ENCODE measurements at regions not wholly inside any gene's neighbourhood (a gene's known extent, or its start where the extent isn't known, plus 50 kb on each side); places are given as distances from the start of the nearest gene placed in this dataset.
"Not testable (repeated sequence)": the region's sequence is repeated elsewhere in the genome, so short reads cannot be mapped to it uniquely, and the experiment has no call there.

DNA sequence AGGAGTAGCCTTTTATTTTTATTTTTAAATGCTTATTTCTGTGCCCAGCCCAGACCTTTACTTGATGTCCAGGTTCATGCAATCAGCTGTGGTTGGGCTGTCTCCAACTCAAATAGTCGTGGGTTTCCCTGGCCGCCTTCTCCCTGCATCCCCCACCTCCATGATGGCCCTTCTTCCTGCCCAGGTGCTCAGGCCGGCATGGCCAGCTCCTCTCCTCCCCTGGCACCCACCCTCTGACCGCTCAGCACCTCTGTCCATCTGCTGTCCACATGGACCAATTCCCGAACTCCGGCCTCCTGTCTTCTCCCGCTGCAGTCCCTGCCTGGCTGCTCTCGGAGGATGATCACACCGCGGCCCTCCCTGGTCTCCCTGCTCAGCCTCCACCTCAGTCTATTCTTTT lies 81.2 kb upstream of the SULF2 start:
- DNase-seq (ENCODE audit: low read depth in 2 of 2) = no peak

DNA sequence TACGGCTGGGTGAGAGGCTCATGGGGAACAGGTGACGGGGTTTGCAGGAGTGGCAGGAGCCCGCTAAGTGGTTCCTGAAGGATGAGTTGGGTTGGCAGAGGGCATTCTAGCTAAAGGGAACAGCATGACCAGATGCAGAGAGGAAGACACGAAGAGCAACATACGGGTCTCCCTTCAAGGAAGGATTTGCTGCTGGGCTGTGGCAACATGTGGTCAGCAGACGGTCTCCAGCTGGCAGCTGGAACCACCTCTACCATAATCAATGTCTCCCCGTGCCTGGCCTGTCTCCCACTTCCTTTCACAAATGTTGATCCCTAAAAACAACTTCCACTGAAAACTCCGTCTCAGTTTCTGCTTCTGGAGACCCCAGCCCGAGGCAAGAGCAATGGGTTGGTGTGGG lies 80.6 kb upstream of the SULF2 start:
- no peak for DNase-seq (ENCODE audit: low read depth in 2 of 2)

- DNase-seq (ENCODE audit: low read depth in 2 of 2) = no peak
These were observed 80.2 kb upstream of the SULF2 start for GRCh38 chr20:47865451-47865850.

- DNase-seq (ENCODE audit: low read depth in 2 of 2) = no peak
These were observed 78.7 kb upstream of the SULF2 start for GRCh38 chr20:47863981-47864380.

DNA sequence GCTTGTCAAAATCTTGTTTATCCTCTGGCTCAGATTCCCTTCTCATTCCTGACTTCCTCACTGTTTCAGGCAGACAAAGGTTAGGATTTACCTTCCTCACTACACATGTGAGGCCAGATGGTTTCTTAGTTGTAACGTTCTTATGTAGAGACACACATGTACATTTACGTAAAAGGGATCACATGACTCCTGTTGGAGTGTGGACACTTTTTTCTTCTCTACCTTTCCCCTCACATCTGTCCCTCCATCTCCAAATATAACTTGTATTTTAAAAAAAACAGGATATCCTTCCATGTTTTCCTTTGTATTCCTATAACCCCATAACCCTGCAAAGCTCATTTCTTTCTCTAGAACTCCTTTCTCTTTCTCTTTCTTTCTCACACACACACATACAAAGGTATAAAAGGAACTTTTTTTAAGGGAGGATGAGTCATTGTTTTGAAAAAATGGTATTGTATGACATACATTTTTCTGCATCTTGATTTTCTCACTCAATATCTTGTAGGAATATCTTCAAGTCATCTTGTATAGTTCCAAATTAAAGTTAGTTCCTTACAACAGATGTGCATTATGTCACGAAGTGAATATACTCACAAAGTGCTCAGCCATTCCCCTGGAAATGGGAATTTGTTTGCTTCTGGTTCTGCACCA lies 78.2 kb upstream of the SULF2 start:
- DNase-seq (ENCODE audit: low read depth in 2 of 2) = no peak

GRCh38 chr20:47862574-47863240 lies 77.4 kb upstream of the SULF2 start:
- DNase-seq (ENCODE audit: low read depth in 2 of 2) = no peak

- no peak for DNase-seq (ENCODE audit: low read depth in 2 of 2)
These were observed 75.8 kb upstream of the SULF2 start for GRCh38 chr20:47861116-47861515.

GRCh38 chr20:47860049-47860830 lies 75.0 kb upstream of the SULF2 start:
- DNase-seq (ENCODE audit: low read depth in 2 of 2) = no peak

DNA sequence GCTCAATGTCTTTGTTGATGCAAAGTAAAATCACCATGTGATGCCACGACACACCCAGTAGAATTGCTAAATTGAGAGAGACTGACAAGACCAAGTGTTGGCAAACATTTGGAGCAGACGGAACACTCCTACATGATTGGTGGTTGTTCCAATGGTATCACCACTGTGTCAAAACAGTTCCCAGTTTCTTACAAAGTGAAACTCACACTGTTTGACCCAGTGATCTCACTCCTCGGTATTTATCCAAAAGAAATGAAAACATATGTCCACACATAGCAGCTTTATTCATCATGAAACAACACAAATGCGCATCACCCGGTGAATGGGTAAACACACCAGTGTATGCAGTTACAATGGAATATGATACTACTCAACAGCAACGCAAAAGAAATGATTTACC lies 74.0 kb upstream of the SULF2 start:
- DNase-seq (ENCODE audit: low read depth in 2 of 2) = no peak

DNA sequence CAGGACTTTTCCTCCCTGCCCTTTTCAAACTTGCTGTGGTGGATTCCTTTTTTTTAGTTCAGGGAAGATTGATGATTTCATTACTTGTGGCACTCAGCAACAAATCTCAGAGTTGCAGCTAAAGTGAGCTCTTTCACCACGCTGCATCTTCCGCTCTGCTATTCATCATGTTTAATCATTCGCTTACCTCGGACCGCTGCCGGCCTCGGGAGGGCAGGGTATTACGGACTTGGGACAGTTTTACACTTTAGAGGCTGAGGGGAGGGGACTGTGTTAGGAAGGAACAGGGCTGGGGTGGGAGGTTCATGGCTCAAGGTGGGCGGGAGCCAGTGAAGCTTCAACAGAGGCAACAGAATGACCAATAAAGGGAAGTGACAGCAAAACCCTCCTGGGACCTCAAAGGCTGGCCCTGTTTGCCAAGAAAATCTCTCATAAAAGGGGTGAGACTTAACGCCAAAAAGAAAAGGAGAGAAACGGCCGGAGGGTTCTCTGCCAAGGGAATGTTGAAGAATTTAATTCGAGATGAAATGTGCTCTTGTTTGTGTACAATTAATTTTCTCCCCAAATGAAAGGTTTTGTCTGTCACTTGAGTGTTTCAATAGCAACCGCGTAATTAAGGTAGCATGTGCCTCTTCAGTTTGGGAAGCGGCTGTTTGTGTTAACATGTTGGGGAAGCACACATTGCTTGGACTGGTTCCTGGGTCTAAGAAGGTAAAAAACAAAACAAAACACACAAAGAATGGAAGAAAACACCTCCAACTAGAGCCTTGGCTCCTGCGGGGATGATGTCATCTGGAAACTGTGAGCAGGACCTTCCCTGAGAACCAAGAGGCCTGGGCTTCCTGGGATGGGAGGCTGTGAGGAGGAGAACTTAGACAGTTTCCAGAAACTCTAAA lies 72.5 kb upstream of the SULF2 start:
- no peak for DNase-seq (ENCODE audit: low read depth in 2 of 2)

DNA sequence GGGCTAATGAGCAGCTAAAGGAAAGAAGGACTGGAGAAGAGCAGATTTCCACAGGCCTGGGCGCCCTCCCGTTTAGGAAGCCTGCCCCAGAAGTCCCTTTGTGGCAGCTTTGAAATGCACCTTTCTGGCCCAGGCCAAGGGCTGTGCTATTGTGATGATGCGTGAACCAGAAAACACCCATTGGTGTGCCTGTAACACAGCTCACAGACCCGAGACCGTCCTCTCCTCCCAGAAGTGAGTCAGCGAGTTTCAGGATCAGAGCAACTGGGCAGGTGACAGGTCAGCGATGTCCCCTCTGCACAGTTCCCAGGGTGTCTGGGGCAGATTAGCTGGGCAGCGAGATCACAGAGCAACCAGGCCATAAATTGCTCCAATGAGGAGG lies 71.9 kb upstream of the SULF2 start:
- no peak for DNase-seq (ENCODE audit: low read depth in 2 of 2)

GRCh38 chr20:47855799-47856198 lies 70.5 kb upstream of the SULF2 start:
- no peak for DNase-seq (ENCODE audit: low read depth in 2 of 2)

- DNase-seq (ENCODE audit: low read depth in 2 of 2) = no peak
These were observed 69.5 kb upstream of the SULF2 start for GRCh38 chr20:47854687-47855212.

DNA sequence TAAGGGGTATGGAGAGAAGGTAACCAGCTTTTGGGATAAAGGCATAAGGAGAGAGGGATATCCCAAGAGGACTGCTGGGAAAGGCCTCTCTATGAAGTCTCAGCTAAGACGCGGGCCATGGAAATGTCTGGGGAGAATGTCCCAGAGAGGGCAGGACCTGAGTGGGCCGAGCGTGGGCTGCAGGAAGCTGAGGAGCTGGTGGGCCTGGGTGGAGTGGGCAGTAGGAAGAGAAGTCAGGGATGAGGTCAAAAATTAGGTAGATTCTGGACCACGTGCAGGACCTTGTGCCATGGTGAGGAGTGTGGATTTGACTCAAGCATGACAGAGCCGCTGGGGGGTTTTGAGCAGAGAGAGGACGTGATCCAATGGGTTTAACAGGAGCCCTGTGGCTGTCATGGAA lies 66.5 kb upstream of the SULF2 start:
- DNase-seq (ENCODE audit: low read depth in 2 of 2) = no peak

DNA sequence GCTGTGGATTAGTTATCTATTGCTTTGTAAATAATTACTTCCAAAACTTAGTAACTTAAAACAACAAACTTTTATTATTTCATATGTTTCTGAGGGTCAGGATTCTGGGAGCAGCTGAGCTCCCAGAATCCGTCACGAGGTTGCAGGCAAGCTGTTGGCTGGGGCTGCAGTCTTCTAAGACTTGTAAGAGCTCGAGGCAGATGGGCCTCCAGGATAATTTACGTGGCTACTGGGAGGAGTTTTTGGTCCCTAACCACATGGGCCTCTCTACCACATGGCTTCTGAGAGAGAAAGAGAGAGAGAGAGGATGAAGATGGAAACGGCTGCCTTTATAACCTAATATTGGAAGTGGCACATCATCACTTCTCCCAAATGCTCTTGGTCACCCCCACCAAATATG lies 64.9 kb upstream of the SULF2 start:
- DNase-seq (ENCODE audit: low read depth in 2 of 2) = no peak

GRCh38 chr20:47849596-47849995 lies 64.3 kb upstream of the SULF2 start:
- DNase-seq (ENCODE audit: low read depth in 2 of 2) = no peak

DNA sequence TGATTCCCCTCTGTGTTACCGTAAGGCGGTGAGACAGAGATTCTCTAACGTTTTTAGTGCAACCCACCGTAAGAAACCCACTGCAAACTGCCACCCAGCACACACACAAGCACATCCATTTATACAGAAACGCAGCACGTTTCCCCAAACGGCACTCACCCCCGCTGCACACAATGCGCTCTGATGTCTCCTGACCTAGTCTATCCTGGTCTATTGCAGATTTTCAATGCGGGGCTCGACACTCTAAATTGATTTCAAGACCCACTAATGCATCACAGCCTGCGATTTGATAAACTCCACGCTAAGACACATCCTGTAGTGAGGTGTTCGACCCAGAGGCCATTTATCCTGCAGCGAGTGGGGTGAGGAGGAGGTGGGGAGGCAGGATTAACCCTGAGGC lies 63.7 kb upstream of the SULF2 start:
- no peak for DNase-seq (ENCODE audit: low read depth in 2 of 2)

GRCh38 chr20:47848534-47848933 lies 63.3 kb upstream of the SULF2 start:
- DNase-seq (ENCODE audit: low read depth in 2 of 2) = not testable (repeated sequence)

GRCh38 chr20:47847884-47848485 lies 62.7 kb upstream of the SULF2 start:
- no peak for DNase-seq (ENCODE audit: low read depth in 2 of 2)

- DNase-seq (ENCODE audit: low read depth in 2 of 2) = not testable (repeated sequence)
These were observed 61.9 kb upstream of the SULF2 start for GRCh38 chr20:47847220-47847619.

DNA sequence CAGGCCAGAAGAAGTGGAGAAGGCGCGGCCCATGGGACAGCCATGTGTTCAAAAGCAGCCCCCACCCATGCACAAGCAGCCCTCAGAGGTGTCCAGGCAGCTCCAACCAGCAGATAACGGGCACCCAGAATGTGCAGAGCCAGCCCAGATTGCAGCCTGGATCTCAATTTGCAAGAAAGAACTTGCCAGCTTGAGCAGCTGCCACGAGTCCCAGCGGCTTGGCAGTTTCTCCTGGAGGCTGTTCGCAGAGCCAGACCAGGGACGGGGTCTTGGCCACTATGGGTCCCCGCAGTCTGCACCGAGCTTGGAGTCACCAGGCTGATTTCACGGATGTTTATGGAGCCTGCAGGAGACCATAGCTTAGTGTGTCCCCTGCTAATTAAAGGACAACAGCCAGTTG lies 61.4 kb upstream of the SULF2 start:
- not testable (repeated sequence) for DNase-seq (ENCODE audit: low read depth in 2 of 2)
